ENCODE measurements at regions not wholly inside any gene's neighbourhood (a gene's known extent, or its start where the extent isn't known, plus 50 kb on each side); places are given as distances from the start of the nearest gene placed in this dataset.

DNA sequence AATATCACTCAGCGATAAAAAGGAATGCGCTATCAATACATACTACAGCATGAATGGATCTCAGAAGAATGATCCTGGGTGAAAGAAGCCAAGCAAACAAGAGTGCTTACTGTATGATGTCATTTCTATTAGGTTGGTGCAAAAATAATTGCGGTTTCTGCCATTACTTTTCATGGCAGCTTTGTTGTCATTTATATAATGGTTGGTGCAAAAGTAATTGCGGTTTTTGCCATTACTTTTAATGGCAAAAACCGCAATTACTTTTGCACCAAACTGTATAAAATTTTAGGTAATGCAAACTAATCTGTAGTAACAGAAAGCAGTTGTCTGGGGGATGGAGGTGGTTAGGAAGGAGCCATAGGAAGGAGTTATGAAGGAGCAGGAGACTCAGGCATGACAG, 318.3 kb upstream of the ZMIZ1 start:
- DNase-seq, result no peak

DNA sequence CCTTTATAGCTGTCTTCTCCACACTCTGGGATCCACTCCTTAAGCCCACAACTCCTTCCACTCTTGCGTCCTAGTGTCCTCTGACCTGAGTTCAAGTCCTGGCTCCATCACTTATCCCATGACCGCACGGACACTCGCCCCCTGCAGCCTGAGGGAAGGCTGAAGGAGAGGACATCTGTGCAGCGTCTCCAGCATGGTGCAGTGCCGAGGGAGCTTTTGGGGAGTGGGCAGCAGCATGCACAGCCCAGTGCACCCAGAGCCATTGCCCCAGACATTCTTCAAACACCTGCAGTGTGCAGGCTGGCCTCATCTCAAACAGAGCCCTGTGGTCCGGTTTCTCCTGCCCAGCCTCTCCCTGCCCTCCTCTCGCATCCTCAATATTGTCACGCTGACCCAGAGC, 317.1 kb upstream of the ZMIZ1 start:
- no peak for DNase-seq

DNA sequence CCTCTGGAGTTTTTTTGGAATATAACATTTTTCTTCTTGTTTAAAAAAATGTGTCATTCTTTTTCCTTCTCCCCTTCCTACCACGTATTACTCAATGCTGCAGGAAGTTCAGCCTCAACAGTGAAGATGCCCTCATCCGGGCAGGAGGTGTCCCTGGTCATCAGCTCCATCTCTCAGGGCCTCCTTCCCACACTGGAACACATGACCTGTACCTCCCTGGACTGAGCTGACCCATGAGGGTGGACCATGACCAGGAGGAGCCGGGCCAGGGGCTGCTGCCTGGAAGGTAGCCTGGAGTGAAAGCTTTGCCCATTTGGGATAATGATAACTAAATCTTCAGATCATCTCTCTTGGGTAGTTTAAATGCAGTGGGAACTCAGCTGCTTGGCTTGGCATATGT, 316.5 kb upstream of the ZMIZ1 start:
- no peak for DNase-seq

DNA sequence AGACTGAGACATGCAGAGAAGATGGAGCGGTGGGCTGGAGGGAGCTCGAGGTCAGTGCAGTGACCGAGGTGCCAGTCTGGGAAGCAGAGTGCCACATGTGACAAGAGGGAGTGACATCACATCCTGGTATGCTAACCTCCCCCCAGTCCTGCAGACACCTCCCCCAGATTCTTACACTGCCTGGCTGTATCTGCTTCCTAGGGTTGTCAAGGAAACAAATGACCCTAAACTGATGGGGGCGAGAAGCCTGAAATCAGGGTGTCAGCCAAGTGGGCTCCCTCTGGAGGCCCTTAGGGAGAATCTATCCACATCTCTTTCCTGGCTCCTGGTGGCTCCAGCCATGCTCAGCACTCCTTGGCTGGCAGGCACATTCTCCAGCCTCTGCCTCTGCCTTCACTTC, 316.1 kb upstream of the ZMIZ1 start:
- DNase-seq, result no peak

DNA sequence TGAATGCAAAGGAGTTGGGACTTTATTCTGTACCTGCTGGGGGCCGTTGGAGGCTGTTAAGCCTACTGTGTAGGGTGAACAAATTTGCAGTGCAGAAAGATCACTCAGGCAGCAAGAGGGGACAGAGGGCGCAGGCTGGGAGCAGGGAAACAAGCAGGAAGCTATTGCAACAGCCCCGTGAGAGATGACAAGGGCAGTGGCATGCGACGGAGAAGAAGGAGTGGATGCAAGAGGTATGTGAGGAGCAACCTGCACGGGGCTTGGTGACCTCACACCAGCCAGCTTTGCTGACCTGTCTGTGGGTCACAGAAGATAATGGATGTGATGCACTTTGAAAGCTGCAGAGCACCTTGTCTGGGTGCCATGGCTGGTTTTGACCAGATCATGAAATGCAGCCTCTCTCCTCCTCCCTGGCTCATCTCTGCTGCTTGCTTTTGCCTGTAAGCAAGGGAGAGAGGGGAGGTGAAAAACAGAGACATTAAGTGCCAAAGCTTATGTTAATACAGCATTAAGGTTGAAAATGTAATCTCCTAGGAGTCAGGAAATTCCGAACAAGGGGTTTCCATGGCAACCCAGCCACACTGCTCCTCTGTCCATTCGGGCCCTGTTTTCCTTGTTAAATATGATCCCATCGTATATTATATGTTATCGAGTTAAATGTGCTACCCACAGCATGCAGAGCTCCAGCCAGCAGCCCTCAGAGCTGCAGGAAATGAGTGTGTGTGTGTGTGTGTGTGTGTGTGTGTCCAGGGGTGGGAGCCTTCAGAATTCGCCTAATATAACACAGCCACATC, 314.3 kb upstream of the ZMIZ1 start:
- no peak for DNase-seq

DNA sequence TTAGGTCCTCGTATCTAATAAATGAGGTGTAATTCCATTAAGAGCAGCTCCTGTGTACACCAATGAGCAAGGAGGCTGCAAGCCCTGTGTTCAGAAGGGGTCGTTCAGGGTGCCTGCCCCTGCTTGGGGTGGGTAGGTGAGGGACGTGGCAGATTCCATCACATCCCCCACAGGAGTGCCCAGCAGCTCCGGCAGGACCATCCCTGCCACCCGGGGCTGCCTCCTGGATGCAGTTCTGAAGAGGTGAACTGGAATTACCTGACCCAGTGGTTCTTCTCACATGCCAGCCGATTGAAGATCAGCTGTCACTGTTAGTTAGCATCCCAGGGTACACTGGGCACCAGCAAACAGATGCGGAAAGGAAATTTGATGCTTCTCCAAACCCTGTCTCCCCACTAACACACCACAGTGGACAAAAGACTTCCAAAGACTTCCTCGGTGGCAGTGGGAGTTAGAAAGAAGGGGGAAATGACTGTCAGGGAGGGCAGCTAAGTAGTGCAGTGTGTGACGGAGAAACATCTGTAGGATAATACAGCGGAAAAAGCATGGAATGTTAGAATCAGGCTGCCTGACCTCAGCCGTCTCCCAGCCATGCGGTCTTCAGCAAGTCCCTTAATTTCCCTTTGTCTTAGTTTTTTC, 313.6 kb upstream of the ZMIZ1 start:
- no peak for DNase-seq

DNA sequence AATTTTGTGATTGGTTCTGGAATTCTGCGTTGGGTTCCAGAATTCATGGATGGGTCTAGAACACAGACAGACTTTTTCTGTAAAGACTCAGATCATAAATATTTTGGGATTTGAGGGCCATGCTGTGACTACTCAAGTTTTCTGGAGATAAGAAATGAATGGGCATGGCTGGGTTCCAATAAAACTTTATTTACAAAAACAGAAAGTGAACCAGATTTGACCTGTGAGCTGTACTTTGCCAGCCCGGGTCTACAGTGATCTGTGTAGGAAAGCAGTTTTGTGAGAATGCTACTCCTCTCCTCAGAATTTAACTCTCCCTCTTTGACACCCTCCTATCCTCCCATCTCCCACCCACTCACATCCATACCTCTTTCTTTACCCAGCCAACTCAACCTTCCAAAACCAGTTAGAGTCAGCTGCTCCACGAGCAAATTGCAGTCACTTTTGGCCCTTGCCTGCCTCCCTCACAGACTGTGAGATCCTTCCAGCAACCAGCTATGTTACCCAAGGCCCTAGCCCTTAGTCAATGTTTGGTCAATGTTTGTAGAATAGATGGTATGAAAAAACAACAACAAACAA, 312.8 kb upstream of the ZMIZ1 start:
- DNase-seq, result no peak

DNA sequence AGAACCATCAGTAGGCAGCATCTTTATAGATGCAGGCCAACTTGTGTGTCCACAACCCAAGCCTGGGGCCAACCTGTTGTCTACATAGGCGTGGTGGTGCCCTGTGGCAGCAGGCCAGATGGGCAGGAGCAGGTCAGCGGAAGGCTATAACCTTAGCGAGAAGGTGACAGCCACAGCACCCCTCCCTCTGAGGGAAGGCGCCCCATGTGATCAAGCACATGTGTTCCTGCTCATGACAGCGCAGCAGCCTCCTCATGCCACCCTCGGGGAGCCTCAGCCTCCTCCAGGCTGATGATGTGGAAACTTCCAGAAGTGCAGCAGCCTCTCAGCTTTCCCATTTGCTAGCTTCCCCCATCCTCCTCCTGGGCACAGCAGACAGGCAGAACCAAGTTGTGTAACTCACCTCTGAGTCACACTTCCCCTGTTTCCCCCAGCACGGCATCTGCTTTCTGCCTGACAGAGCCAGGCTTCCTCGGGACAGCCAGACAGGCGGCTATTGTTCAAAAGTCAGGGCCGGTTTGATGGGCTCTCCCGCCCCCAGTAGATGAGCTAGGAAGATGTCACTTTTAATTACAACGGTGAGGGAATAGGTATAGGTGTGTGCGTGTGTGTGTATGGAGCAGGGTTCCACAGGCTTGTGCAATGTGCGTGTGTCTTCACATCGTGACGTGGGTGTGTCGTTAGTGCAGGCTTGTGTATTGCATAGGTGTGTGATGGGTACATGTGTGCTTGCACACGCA, 312.0 kb upstream of the ZMIZ1 start:
- DNase-seq, result no peak

DNA sequence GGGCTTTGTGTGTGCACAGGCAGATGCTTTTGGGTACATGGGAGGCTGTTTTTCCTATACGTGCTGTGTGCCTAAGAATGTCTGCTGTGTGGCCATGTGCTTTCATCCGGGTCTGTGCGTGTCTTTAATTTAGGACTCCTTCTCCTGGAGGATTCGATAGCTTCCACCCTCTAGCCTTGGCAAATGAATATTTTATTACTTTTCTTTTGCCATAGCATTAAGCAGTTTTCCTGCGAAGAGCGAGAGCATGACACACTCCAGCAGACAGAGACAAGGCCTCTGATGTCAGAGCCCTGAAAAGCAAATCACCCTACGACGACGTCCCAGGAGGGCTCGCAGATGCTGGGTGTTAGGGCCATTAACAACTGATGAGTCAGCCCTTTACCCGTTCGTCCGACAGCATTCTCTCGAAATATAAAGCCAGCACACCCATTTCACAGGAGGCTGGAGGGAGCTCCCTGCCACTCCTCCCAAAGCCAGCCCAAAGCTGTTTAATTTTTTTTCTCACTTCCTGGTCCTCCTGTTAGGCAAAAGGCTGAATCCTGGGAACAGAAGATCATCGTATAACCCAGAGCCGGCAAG, 311.3 kb upstream of the ZMIZ1 start:
- DNase-seq, result no peak

DNA sequence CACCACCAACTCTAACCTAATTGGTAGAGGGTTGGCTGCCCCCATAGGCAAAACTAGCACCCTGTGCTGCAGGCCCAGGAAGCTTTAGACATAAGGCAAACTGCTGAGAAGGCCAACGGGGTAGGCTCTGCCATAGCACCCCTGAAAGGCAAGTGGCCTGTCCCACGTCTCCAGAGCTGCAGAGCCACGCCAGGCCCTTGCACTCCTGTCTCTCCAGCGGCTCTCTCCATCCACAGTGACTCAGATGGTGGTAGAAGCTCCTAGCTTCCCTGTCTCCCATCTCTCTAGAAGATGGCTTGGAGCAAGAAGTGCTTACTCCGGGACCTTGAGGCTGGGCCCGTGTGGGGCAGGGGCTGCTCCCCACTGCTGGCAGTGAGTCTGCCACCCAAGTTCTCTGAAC, 310.6 kb upstream of the ZMIZ1 start:
- no peak for DNase-seq

DNA sequence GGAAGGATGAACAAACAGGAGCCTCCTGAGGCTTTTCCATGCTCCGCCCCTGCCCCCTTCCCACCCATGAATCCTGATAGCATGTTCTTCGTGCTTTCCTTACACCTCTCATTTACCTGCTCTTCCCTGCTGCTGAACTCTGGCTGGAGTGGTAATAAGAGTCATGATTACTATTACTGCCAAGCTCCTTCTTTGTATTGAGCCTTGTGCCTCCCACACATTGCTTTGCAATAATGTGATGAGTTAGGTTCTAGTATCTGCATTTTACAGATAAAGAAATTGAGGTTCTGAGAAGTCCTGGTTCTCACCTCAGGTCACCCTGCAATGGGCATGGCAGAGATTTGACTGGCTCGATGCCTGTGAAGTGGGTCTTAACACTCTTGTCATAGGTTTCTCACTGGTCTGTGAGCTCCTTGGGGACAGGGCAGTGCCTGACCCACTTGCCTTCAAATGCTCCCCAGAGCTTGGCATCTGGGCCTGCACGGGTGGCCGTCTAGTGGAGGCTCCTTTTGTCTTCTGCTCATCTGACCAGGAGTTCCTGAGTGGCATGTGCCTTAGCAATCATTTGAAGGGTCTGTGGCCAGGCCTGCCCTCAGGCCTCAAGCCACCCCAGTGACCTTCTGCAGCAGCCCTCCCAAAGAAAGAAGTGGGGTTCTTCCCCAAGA, 309.2 kb upstream of the ZMIZ1 start:
- no peak for DNase-seq

DNA sequence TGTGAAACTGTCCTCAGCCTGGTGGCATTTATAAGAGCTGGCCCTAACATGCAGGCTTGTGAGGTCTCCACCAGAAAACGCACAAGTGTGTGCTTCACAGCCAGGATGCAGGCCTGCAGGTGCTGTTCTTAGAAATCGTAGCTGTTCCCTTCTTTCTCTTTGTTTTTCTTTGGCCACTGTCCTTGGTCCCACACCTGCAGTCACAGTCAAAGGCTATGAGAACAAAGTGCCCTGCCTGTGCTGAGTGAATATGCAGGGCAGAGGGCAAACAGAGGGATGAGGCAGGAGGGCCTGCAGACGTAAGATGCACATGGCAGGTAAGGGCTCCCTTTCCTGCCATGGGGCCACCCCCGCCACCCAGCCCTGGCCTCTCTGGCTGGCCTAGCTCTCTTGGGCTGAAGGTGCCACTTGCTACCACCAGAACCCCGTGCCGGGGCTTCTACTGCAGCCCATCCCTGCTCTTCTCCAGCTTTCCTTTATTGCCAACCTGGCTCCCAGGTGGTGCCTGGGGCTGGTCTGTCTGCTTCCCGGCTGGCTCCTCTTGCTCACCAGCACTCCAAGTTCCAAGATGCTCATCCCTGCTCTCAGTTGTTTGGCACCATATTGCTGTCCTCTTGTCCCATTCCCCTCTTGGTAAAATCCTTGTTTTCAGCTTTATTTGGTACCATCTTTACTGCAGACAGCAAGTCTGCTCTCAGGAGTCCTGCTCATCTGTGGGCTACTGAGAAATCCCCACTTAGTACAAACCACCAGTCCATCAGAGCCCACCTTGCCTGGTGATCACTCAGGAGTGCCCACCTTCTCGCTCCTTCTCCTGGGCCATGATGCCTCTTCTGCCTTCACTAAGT, 308.1 kb upstream of the ZMIZ1 start:
- no peak for DNase-seq

DNA sequence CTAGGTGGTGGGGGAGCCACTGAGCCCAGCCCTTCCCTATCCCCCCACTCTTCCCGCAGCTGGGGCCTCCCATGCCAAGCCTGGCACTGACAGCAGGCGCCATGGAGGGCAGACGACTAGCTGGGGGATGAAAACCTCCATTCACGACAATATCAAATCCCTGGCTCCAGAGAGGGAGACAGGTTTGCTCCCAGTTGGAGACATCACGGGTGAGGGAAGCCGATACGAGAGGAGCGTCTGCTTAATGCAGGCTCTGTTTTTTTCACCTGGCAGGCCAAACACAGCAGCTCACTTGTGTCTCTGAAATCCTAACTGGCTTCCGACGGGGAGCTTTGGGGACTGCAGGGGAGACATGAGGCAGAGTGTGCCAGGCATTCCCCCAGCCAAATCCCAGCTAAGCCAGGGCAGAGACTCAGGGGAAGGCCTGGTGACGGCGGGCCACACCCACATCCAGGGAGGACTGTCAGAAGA, 307.4 kb upstream of the ZMIZ1 start:
- no peak for DNase-seq

DNA sequence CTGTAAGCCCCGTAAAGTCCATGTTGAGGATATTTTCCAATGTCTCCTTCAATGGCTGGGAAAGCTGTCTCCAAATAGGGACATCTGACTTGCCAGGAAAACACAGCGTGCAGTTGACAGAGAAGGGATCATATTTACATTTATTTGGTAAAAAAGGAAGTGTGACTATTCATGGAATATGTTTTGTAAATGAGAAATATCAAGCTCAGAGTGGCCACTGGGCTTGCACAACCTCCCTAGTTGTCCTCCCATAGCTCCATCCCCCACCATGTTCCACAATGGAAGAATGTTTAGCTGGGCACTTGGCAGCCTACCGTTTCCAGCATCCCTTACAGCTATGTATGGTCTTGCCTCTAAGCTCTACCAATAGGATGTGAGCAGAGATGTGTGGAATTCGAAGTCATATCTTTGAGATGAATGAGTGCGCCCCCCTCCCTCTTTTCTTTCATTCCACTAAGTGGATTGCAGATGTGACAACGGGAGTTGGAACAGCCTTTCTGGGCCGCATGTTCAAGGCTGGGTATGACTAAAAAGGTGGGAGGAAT, 306.6 kb upstream of the ZMIZ1 start:
- no peak for DNase-seq

DNA sequence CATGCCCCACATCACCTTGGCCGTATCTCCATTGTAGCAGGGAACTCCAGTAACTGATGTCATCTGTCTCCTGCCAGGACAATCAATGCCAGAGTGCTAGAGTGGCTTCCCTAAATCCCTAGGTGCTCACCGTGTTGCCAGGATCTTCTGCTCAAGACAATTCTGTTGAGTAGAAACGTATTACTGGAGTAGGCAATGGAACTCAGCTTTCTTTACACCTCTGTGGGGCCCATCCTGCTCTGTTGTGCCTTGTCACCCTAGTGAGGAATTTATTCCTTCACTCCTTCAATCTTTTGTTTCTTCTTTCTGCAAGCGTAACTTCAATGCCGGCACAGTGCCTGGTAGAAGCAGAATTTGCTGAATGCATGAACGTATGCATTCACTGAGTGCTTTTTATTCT, 305.5 kb upstream of the ZMIZ1 start:
- DNase-seq, result no peak

DNA sequence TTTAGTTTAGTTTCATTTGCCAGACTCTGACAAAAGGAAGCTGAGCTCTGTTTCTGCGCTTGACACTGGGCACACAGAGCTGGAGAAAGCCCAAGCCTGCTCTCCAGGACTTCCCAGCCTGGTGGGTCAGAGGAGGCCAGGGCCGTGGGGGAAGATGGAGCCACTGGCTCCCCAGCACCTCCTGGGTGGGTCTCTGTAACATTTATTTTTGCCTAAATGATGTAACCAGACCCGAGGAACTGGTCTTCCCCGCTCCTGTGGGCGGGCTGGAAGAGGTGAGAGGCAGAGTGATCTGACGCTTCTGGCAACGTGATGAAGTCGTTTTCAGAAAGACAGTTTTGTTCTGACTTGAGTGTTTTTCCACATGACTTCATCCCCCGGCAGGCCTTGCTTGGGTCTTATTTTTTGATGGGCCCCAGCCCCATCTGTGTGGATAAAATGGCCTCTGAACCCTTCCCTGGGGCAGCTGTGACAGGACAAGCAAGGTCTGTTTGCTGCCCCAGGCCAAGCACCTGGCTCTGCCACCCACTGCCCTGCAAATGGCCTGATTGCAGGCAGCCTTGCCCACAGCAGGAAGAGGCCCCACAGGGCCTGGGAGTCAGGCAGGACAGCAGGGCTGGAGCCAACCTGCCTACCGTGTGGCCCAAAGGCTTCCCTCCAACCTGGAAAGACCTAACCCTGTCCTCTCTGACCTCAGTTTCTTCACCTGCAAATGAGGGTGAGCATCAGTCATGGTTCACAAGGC, 304.9 kb upstream of the ZMIZ1 start:
- no peak for DNase-seq

DNA sequence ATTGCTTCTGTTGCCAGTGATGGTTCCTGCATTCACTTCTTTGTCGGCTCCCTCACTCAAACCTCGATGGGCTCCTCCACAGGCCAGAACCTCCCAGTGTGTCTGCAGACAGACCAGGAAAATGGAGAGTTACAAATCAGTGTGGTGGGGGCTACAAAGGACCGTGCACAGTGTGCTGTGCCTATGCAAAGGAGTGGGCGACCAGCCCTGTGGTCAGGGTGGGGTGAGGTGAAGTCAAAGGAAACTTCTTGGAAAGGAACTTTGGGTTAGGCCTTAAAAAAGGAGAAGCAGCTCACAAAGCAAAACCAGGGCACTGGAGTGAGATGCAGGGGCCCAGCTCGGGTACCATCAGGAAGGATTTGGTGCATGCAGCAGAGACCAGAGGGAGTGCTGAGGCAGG, 304.3 kb upstream of the ZMIZ1 start:
- DNase-seq, result no peak

DNA sequence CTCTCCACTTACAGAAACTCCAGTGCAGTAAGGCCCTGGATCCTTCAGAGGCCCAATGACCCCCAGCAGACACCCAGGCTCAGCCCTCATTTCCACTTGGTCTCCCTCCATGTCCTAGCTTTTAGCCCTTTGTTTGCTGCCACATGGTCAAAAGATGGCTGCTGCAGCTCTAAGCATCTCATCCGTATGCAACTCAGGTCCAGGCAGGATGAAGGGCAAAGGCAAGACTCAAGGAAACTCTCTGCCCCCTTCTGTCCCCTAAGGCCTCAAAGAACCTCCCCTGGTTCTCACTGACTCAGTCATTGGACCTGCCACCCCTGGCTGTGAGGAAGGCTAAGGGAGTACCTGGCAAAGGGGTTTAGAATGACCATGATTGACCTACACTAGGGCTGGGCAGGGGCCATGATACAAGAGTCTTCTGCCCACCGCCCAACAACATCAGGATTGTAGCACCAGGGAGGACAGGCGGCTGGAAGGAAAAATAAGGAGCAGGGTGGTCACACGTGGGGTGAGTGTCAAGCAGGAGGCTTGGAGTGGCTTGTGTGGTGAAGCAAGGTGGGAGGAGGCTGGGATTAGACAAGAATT, 303.8 kb upstream of the ZMIZ1 start:
- no peak for DNase-seq

DNA sequence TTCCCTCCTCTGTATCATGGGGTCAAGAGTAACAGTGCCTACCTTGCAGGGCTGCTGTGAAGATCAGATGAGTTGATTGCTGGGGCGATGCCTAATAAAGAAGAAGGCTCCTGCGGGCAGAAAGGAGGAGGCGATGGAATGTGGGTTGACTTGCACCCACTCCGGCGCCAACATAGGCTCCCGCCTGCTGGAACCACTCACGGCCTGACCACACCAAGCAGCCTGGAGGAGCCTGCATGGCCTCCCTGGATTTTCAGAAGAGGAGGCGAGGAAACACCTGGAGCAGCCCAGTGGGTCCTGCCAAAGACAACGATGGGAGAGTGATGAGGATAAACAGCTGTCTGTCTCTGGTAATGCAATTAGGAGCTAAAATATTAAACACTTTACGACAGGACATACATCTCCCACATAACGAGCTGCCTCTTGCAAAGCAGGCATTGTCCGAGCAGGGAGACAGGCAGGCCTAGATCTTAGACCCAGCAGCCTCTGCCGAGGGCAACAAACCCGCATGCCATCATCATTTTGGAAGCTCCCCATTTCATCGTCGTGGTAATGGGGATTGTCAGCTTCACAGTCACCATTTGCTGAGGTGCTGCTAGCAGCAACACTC, 302.9 kb upstream of the ZMIZ1 start:
- DNase-seq, result no peak

DNA sequence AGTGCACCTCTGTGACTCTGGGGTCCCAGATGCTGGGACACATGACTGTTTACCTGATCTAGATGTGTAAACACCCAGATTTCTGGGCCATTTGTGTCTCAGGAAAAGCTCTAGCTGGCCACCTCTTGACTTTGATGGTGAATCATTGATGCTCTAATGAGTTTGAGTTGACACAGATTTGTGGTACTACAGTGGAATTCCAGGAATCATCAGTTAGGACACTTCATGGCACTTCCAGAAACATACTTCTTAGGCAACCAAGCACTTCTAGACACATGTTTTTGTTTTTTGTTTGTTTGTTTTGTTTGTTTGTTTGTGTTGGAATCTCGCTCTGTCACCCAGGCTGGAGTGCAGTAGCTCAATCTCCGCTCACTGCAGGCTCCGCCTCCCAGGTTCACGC, 302.2 kb upstream of the ZMIZ1 start:
- no peak for DNase-seq

Measured in NCI-H187 treated with DMSO at 0.1 percent for 48 hours (cell line).